ENCODE measurements at regions not wholly inside any gene's neighbourhood (a gene's known extent, or its start where the extent isn't known, plus 50 kb on each side); places are given as distances from the start of the nearest gene placed in this dataset.

GRCh38 chr4:105092356-105092755, 54.3 kb upstream of the TET2 start:
- 19% methylated on average over 1 of the region's 1 CpG for WGBS (ENCODE audit: missing lambda C conversion rate)
- Histone ChIP-seq H3K4me3 (no peak overlapping the region), H3K9me3 (0 out of 3 replicates have a peak, but pooled peaks cover 3% of the 10 kb centered on the region), H3K4me2 (no peak overlapping the region), H3K4me1 (no peaks in the 10 kb centered on the region), H3K27ac (no peak overlapping the region)
- ATAC-seq (no peak), DNase-seq (ENCODE audit: low read depth in 1 of 2, low spot score in 1 of 2) (no peak), FAIRE-seq (no peak)
- ChIA-PET CTCF (interaction anchor here (0.9 kb wide), 1 partner anchor 429 kb away, joined by 4 read pairs; no protein-coding TSS in a partner anchor), POLR2A (no interaction called here)
- TF ChIP-seq FOXS1 (CRISPR knock-in tag; IDR thresholded peaks at IDR 0.05), result no peak
- no peak for TF ChIP-seq ZNF302 (CRISPR knock-in tag; IDR thresholded peaks at IDR 0.05)
- no peak for TF ChIP-seq TP53 (CRISPR knock-in tag; IDR thresholded peaks at IDR 0.05)
- TF ChIP-seq RFX5 (IDR thresholded peaks at IDR 0.05), result no peak
- no peak for TF ChIP-seq CHD4 (IDR thresholded peaks at IDR 0.05; ENCODE audit: borderline replicate concordance)
- TF ChIP-seq CBX8 (IDR thresholded peaks at IDR 0.05), result no peak
- TF ChIP-seq E2F6 (IDR thresholded peaks at IDR 0.05; ENCODE audit: borderline replicate concordance, low read depth), result no peak

GRCh38 chr4:105092768-105093167, 53.9 kb upstream of the TET2 start:
- ATAC-seq (no peak), FAIRE-seq (no peak), DNase-seq (ENCODE audit: low read depth in 1 of 2, low spot score in 1 of 2) (no peak)
- ChIA-PET CTCF (interaction anchor here (0.9 kb wide), 1 partner anchor 428 kb away, joined by 4 read pairs; no protein-coding TSS in a partner anchor), POLR2A (no interaction called here)
- 0 out of 3 replicates have a peak, but pooled peaks cover 3% of the 10 kb centered on the region for H3K9me3 ChIP-seq
- TF ChIP-seq HOXA7 (CRISPR knock-in tag; IDR thresholded peaks at IDR 0.05), result no peak
- TF ChIP-seq CHD4 (IDR thresholded peaks at IDR 0.05; ENCODE audit: borderline replicate concordance), result no peak
- TF ChIP-seq RNF2 (IDR thresholded peaks at IDR 0.05; ENCODE audit: borderline replicate concordance, low read depth), result no peak
- TF ChIP-seq MAX (IDR thresholded peaks at IDR 0.05), result no peak
- TF ChIP-seq FOSL2 (IDR thresholded peaks at IDR 0.05), result no peak
- TF ChIP-seq FOSL2 (CRISPR knock-in tag; IDR thresholded peaks at IDR 0.05), result no peak
- TF ChIP-seq BCL3 (IDR thresholded peaks at IDR 0.05), result no peak
- no peak for TF ChIP-seq CHD2 (IDR thresholded peaks at IDR 0.05; ENCODE audit: low read length, partially characterized antibody)
- TF ChIP-seq HMGXB4 (CRISPR knock-in tag; IDR thresholded peaks at IDR 0.05; ENCODE audit: borderline replicate concordance), result no peak
- no peaks in the 10 kb centered on the region for H3K4me1 ChIP-seq
- H3K27ac ChIP-seq, result no peak overlapping the region
- no peak overlapping the region for H3K4me3 ChIP-seq
- 17% methylated on average over 1 of the region's 1 CpG for WGBS (ENCODE audit: missing lambda C conversion rate)
- no peak overlapping the region for H3K4me2 ChIP-seq

GRCh38 chr4:105093975-105094374, 52.7 kb upstream of the TET2 start:
- Histone ChIP-seq H3K4me1 (no peaks in the 10 kb centered on the region), H3K9me3 (0 out of 3 replicates have a peak, but pooled peaks cover 3% of the 10 kb centered on the region), H3K4me2 (no peak overlapping the region), H3K27ac (no peak overlapping the region), H3K4me3 (no peak overlapping the region)
- ChIA-PET POLR2A (no interaction called here), CTCF (interaction anchor here (1.1 kb wide), 1 partner anchor 18 kb away, joined by 3 read pairs; no protein-coding TSS in a partner anchor)
- FAIRE-seq (no peak), DNase-seq (ENCODE audit: low read depth in 1 of 2, low spot score in 1 of 2) (no peak), ATAC-seq (no peak)
- WGBS (ENCODE audit: missing lambda C conversion rate), result 3% methylated on average over 2 of the region's 2 CpGs
- no peak for TF ChIP-seq ATOH8 (CRISPR knock-in tag; IDR thresholded peaks at IDR 0.05; ENCODE audit: low read depth)

Small RNAs in the stretch of these regions (small RNA-seq; reads per million reads assigned to genes)
- gene AC096577.2 (0 reads per million in 6 experiments), gene RNU6-351P (0 reads per million in 6 experiments)

Measured in A549 (cell line).